GM12878 (cell line): ENCODE measurements at regions not wholly inside any gene's neighbourhood (a gene's known extent, or its start where the extent isn't known, plus 50 kb on each side); places are given as distances from the start of the nearest gene placed in this dataset.

Experiments
- ATAC-seq: fragments of 200-7000 bp; cut with Tn5 transposase; 3 replicates; pipeline ENCODE4 v1.9.1; 2020; ENCODE audit warnings: mild to moderate bottlenecking, moderate library complexity
- BruUV-seq: library from RNA; stranded (reverse); fragments of 400-500 nt; replicated peaks from 2 replicates; lab custom pipeline; 2021; lab: Mats Ljungman, UMichigan
- CTCF ChIA-PET: fragments of 300-600 bp; sonication (Branson Sonifier 250); formaldehyde crosslinking; extraction: SDS; loops from one replicate; lab custom pipeline; 2021; ENCODE audit warnings: inconsistent platforms; lab: Yijun Ruan, JAX
- POLR2A ChIA-PET: fragments of 350-600 bp; formaldehyde crosslinking; extraction: SDS; loops from one replicate; lab custom pipeline; 2021; ENCODE audit warnings: inconsistent platforms; lab: Charles Lee
- RAD21 ChIA-PET: fragments of 300-600 bp; sonication (Branson Sonifier 250); formaldehyde crosslinking; loops from one replicate; lab custom pipeline; 2023; ENCODE audit warnings: antibody characterized with exemption; ENCODE audit not compliant: unreplicated experiment; lab: Charles Lee
- SMC1A ChIA-PET: fragments of 300-600 bp; sonication (Branson Sonifier 250); formaldehyde crosslinking; loops from one replicate; lab custom pipeline; 2023; ENCODE audit not compliant: unreplicated experiment, uncharacterized antibody; lab: Charles Lee
- DNase-seq: peaks from one replicate; pipeline ENCODE4 v3.0.0-alpha.2; 2011; ENCODE audit warnings: low read depth, low spot score
- FAIRE-seq: peaks from 3 replicates; lab custom pipeline; 2011; peaks lifted over from hg19 to GRCh38; lab: Jason Lieb, UNC
- H2AFZ ChIP-seq: 2 replicates; pipeline ENCODE4 v1.6.0; 2011; ENCODE audit warnings: low read depth, low read length, control low read depth; ENCODE audit not compliant: control insufficient read depth
- H3K27ac ChIP-seq: 2 replicates; pipeline ENCODE4 v1.5.1; 2011; ENCODE audit warnings: control low read depth; ENCODE audit not compliant: control insufficient read depth, insufficient read depth
- H3K27me3 ChIP-seq, 2 experiments: replicated peaks in 1 of 2; 2 replicates each; pipeline versions ENCODE4 v1.6.0 to v1.6.1; 2011; ENCODE audit warnings: low read length in 1 of 2; ENCODE audit not compliant: control insufficient read depth in 2 of 2, insufficient read depth in 2 of 2
- H3K36me3 ChIP-seq, 2 experiments: 2 replicates each; pipeline ENCODE4 v1.5.1; 2011; ENCODE audit warnings: low read length in 1 of 2; ENCODE audit not compliant: control insufficient read depth in 2 of 2, insufficient read depth in 2 of 2
- H3K4me1 ChIP-seq: 2 replicates; pipeline ENCODE4 v1.6.1; 2011; ENCODE audit warnings: mild to moderate bottlenecking, low read length, moderate library complexity, mixed read lengths; ENCODE audit not compliant: control insufficient read depth, insufficient read depth
- H3K4me2 ChIP-seq: 2 replicates; pipeline ENCODE4 v1.6.0; 2011; ENCODE audit warnings: control low read depth; ENCODE audit not compliant: control insufficient read depth, insufficient read depth
- H3K4me3 ChIP-seq: fragments of 200-600 bp; sonication (generic); 2 replicates; pipeline ENCODE4 v1.5.1; 2016
- H3K79me2 ChIP-seq: 2 replicates; pipeline ENCODE4 v1.6.0; 2011; ENCODE audit warnings: low read length; ENCODE audit not compliant: control insufficient read depth, insufficient read depth
- H3K9ac ChIP-seq: 2 replicates; pipeline ENCODE4 v1.8.0; 2011; ENCODE audit warnings: low read length, control low read depth, mixed read lengths; ENCODE audit not compliant: control insufficient read depth, insufficient read depth
- H3K9me3 ChIP-seq: replicated peaks from 3 replicates; pipeline ENCODE4 v1.5.1; 2011; ENCODE audit warnings: mild to moderate bottlenecking, low read length; ENCODE audit not compliant: control insufficient read depth, insufficient read depth
- H4K20me1 ChIP-seq: 2 replicates; pipeline ENCODE4 v1.6.0; 2011; ENCODE audit not compliant: control insufficient read depth, insufficient read depth
- FOS ChIP-seq: IDR thresholded peaks from 3 replicates; pipeline ENCODE4 v1.6.1; 2011; ENCODE audit warnings: borderline replicate concordance; ENCODE audit not compliant: insufficient read length; ENCODE audit errors: extremely low read depth
- IKZF2 ChIP-seq, 2 experiments: fragments of 450-650 bp; IDR thresholded peaks; 2 replicates each; pipeline ENCODE4 v1.6.1; 2017; ENCODE audit warnings: mild to moderate bottlenecking in 2 of 2, moderate library complexity in 2 of 2
- MYB ChIP-seq: fragments of 150-350 bp; IDR thresholded peaks from 2 replicates; pipeline ENCODE4 v1.6.1; 2014; ENCODE audit warnings: mild to moderate bottlenecking, low read depth, low read length, borderline replicate concordance
- SIN3A ChIP-seq: IDR thresholded peaks from 2 replicates; pipeline ENCODE4 v1.6.1; 2012; ENCODE audit warnings: low read depth, low read length, improper control_type of control experiment
- WRNIP1 ChIP-seq: IDR thresholded peaks from 2 replicates; pipeline ENCODE4 v1.6.1; 2011; ENCODE audit warnings: low read depth, low read length, improper control_type of control experiment, borderline replicate concordance
- ZBTB4 ChIP-seq: fragments of 450-650 bp; formaldehyde crosslinking; IDR thresholded peaks from 2 replicates; pipeline ENCODE4 v1.4.0; 2022; ENCODE audit warnings: mild to moderate bottlenecking, moderate library complexity
- ZNF622 ChIP-seq: fragments of 450-650 bp; IDR thresholded peaks from 2 replicates; pipeline ENCODE4 v1.6.1; 2017; ENCODE audit warnings: mild to moderate bottlenecking, inconsistent platforms
- ZNF687 ChIP-seq: fragments of 450-650 bp; IDR thresholded peaks from 2 replicates; pipeline ENCODE4 v1.6.1; 2017; ENCODE audit warnings: mild to moderate bottlenecking, moderate library complexity
- WGBS: methylation state at CpG from one replicate; pipeline ENCODE4 v1.1.6; 2016; ENCODE audit warnings: low lambda C conversion rate; ENCODE audit not compliant: insufficient replicate concordance, insufficient coverage; ENCODE audit errors: missing lambda C conversion rate; 5-methylcytosine and 5-hydroxymethylcytosine counted together
- in situ Hi-C: fragments of 300-500 bp; cut with MboI; formaldehyde crosslinking; loops from 9 replicates; pipeline ENCODE4 v1.14.3; 2018; ENCODE audit warnings: mixed read lengths
- intact Hi-C: fragments of 100-400 bp; cut with micrococcal nuclease; formaldehyde crosslinking; loops from one replicate; pipeline ENCODE4 v1.14.2; 2022; ENCODE audit not compliant: unreplicated experiment

GRCh38 chr1:204002614-204003013, 70.3 kb upstream of the SOX13 start:
- ChIA-PET POLR2A (no interaction called here), CTCF (no interaction called here), RAD21 (no interaction called here), SMC1A (no interaction called here)
- TF ChIP-seq ZNF622 = no peak
- no peak overlapping the region for H3K4me3 ChIP-seq
- H3K36me3 ChIP-seq = no peaks in the 10 kb centered on the region
- FAIRE-seq (no peak), ATAC-seq (no peak), DNase-seq (no peak)
- 11% methylated on average over 3 of the region's 3 CpGs for WGBS
- no peak overlapping the region for H3K9ac ChIP-seq
- H3K79me2 ChIP-seq = no peaks in the 10 kb centered on the region
- no peaks in the 10 kb centered on the region for H3K27me3 ChIP-seq
- in situ Hi-C loops (no loop called here), intact Hi-C loops (no loop called here)
- no peaks in the 10 kb centered on the region for H3K9me3 ChIP-seq
- no peak overlapping the region for H3K4me2 ChIP-seq
- no TSS peak for BruUV-seq
- H2AFZ ChIP-seq = no peak overlapping the region
- H3K4me1 ChIP-seq = no peaks in the 10 kb centered on the region
- H3K27ac ChIP-seq = no peak overlapping the region
- no peaks in the 10 kb centered on the region for H4K20me1 ChIP-seq

- no TSS peak for BruUV-seq
- FAIRE-seq (no peak), DNase-seq (no peak), ATAC-seq (no peak)
- Histone ChIP-seq H3K27me3 (no peaks in the 10 kb centered on the region), H3K4me3 (no peak overlapping the region), H3K36me3 (no peaks in the 10 kb centered on the region), H3K9me3 (no peaks in the 10 kb centered on the region), H3K4me1 (no peaks in the 10 kb centered on the region), H2AFZ (no peak overlapping the region), H4K20me1 (no peaks in the 10 kb centered on the region), H3K9ac (no peak overlapping the region), H3K4me2 (no peak overlapping the region), H3K27ac (no peak overlapping the region), H3K79me2 (no peaks in the 10 kb centered on the region)
- intact Hi-C loops (no loop called here), in situ Hi-C loops (no loop called here)
- RAD21 ChIA-PET = no interaction called here
- CTCF ChIA-PET = no interaction called here
- TF ChIP-seq FOS (no peak), ZBTB4 (no peak), MYB (no peak), ZNF687 (no peak), SIN3A (no peak), WRNIP1 (no peak), ZNF622 (no peak), IKZF2 (IDR thresholded peaks at IDR 0.05) (no peak)
- POLR2A ChIA-PET = no interaction called here
- WGBS = 53% methylated on average over 1 of the region's 1 CpG
- SMC1A ChIA-PET = no interaction called here
Observed at GRCh38 chr1:204003536-204003935, 69.4 kb upstream of the SOX13 start.
